ENCODE measurements at regions not wholly inside any gene's neighbourhood (a gene's known extent, or its start where the extent isn't known, plus 50 kb on each side); places are given as distances from the start of the nearest gene placed in this dataset.

GRCh38 chr5:91690921-91691320, 307.8 kb upstream of the ARRDC3 start:
- ChIA-PET POLR2A (no interaction called here), CTCF (no interaction called here)
- ATAC-seq = no peak
- no peaks in the 10 kb centered on the region for H3K27me3 ChIP-seq (ENCODE audit: control insufficient read depth, insufficient read depth, low read length)
- no peak overlapping the region for H3K4me3 ChIP-seq (ENCODE audit: low read depth in 2 of 2, low read length in 2 of 2)
- H3K9me3 ChIP-seq (ENCODE audit: control insufficient read depth, insufficient read depth, low read depth, low read length) = no peaks in the 10 kb centered on the region
- no peak for TF ChIP-seq CTCF (IDR thresholded peaks at IDR 0.05)
- no peak for TF ChIP-seq SIN3A (IDR thresholded peaks at IDR 0.05; ENCODE audit: borderline replicate concordance, insufficient read depth, low read depth, low read length)
- no peak for TF ChIP-seq POLR2AphosphoS5 (IDR thresholded peaks at IDR 0.05; ENCODE audit: low read depth, low read length)
- BruUV-seq (replicated peaks) = no TSS peak
- in situ Hi-C loops (cut with HindIII; ENCODE audit: low pct_unique_long_range_greater_than_20kb, low sequenced_read_pairs) = no loop called here
- H3K27ac ChIP-seq (ENCODE audit: low read length) = no peak overlapping the region
- H3K4me1 ChIP-seq (ENCODE audit: control insufficient read depth, insufficient read depth, low read length) = no peaks in the 10 kb centered on the region
- no peak for DNase-seq (ENCODE audit: low read depth, low spot score)
- no peaks in the 10 kb centered on the region for H3K36me3 ChIP-seq (ENCODE audit: control insufficient read depth, insufficient read depth, low read length)
- intact Hi-C loops (cut with micrococcal nuclease; ENCODE audit: unreplicated experiment) = no loop called here

DNA sequence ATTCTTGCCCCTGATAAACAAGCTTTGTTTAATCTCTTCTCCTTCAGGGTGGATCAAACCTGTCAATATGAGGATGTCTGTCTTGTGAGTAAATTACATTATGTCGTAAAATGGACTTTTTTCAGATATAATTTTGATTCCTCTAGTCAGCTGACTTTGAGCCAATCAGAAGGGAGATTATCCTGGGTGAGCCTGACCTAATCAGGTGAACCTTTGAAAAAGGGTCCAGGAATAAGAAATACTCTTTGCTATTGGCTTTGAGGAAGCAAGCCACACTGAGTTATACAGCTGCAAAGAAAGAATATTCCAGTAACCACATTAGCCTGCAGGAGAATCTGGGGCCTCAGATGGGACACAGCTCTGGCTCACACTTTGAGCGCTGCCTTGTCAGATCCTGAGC, 304.3 kb upstream of the ARRDC3 start:
- no TSS peak for BruUV-seq (replicated peaks)
- POLR2A ChIA-PET = no interaction called here

GRCh38 chr5:91684625-91685024, 301.5 kb upstream of the ARRDC3 start:
- ATAC-seq = no peak
- Histone ChIP-seq H3K27ac (ENCODE audit: low read length) (no peak overlapping the region), H3K27me3 (ENCODE audit: control insufficient read depth, insufficient read depth, low read length) (no peaks in the 10 kb centered on the region), H3K9me3 (ENCODE audit: control insufficient read depth, insufficient read depth, low read depth, low read length) (no peaks in the 10 kb centered on the region), H3K36me3 (ENCODE audit: control insufficient read depth, insufficient read depth, low read length) (no peaks in the 10 kb centered on the region), H3K4me3 (ENCODE audit: low read depth in 2 of 2, low read length in 2 of 2) (no peak overlapping the region), H3K4me1 (ENCODE audit: control insufficient read depth, insufficient read depth, low read length) (no peaks in the 10 kb centered on the region)
- in situ Hi-C loops (cut with HindIII; ENCODE audit: low pct_unique_long_range_greater_than_20kb, low sequenced_read_pairs) = no loop called here
- no TSS peak for BruUV-seq (replicated peaks)
- ChIA-PET POLR2A (no interaction called here), CTCF (no interaction called here)
- intact Hi-C loops (cut with micrococcal nuclease; ENCODE audit: unreplicated experiment) = no loop called here
- DNase-seq (ENCODE audit: low read depth, low spot score) = no peak
- TF ChIP-seq POLR2AphosphoS5 (IDR thresholded peaks at IDR 0.05; ENCODE audit: low read depth, low read length) = no peak

More for the DNA sequence above, 304.3 kb upstream of the ARRDC3 start:
- CTCF ChIA-PET = no interaction called here
- no peak for TF ChIP-seq SIN3A (IDR thresholded peaks at IDR 0.05; ENCODE audit: borderline replicate concordance, insufficient read depth, low read depth, low read length)
- TF ChIP-seq POLR2AphosphoS5 (IDR thresholded peaks at IDR 0.05; ENCODE audit: low read depth, low read length) = no peak
- intact Hi-C loops (cut with micrococcal nuclease; ENCODE audit: unreplicated experiment) = no loop called here
- ATAC-seq (no peak), DNase-seq (ENCODE audit: low read depth, low spot score) (no peak)
- in situ Hi-C loops (cut with HindIII; ENCODE audit: low pct_unique_long_range_greater_than_20kb, low sequenced_read_pairs) = no loop called here
- Histone ChIP-seq H3K27me3 (ENCODE audit: control insufficient read depth, insufficient read depth, low read length) (no peaks in the 10 kb centered on the region), H3K9me3 (ENCODE audit: control insufficient read depth, insufficient read depth, low read depth, low read length) (no peaks in the 10 kb centered on the region), H3K4me3 (ENCODE audit: low read depth in 2 of 2, low read length in 2 of 2) (no peak overlapping the region), H3K36me3 (ENCODE audit: control insufficient read depth, insufficient read depth, low read length) (no peaks in the 10 kb centered on the region), H3K4me1 (ENCODE audit: control insufficient read depth, insufficient read depth, low read length) (no peaks in the 10 kb centered on the region), H3K27ac (ENCODE audit: low read length) (no peak overlapping the region)

DNA sequence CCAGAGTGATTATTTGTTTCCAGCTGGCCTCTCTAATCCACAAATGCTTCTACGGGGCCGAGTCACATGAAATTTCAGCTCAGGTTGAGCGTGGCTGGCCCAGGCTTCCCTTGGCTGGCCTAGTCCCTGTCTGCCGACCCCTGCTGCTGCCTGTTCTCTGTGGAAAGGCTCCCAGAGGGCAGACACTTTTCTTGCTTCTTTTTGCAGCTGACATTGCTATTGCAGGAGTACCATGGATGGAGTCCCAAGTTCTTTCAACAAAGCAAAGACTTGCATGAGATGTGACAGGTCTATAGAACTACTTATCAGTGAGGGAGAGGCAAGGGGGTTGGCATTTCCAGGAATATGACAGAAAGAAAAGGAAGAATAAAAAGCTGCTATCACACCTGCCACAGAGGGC, 287.4 kb upstream of the ARRDC3 start:
- TF ChIP-seq TCF7L2 (IDR thresholded peaks at IDR 0.05; ENCODE audit: low read depth, low read length) (no peak), CTCF (IDR thresholded peaks at IDR 0.05) (no peak), REST (IDR thresholded peaks at IDR 0.05; ENCODE audit: insufficient read depth in 1 of 2, low read depth in 2 of 2, low read length in 1 of 2) (no peak), POLR2AphosphoS5 (IDR thresholded peaks at IDR 0.05; ENCODE audit: low read depth, low read length) (no peak), SIN3A (IDR thresholded peaks at IDR 0.05; ENCODE audit: borderline replicate concordance, insufficient read depth, low read depth, low read length) (no peak)
- no peaks in the 10 kb centered on the region for H3K36me3 ChIP-seq (ENCODE audit: control insufficient read depth, insufficient read depth, low read length)
- DNase-seq (ENCODE audit: low read depth, low spot score) (no peak), ATAC-seq (no peak)
- in situ Hi-C loops (cut with HindIII; ENCODE audit: low pct_unique_long_range_greater_than_20kb, low sequenced_read_pairs) (no loop called here), intact Hi-C loops (cut with micrococcal nuclease; ENCODE audit: unreplicated experiment) (no loop called here)
- no peaks in the 10 kb centered on the region for H3K9me3 ChIP-seq (ENCODE audit: control insufficient read depth, insufficient read depth, low read depth, low read length)
- no peak overlapping the region for H3K4me3 ChIP-seq (ENCODE audit: low read depth in 2 of 2, low read length in 2 of 2)
- H3K27ac ChIP-seq (ENCODE audit: low read length) = no peak overlapping the region
- no peaks in the 10 kb centered on the region for H3K27me3 ChIP-seq (ENCODE audit: control insufficient read depth, insufficient read depth, low read length)
- ChIA-PET CTCF (no interaction called here), POLR2A (no interaction called here)
- no TSS peak for BruUV-seq (replicated peaks)
- H3K4me1 ChIP-seq (ENCODE audit: control insufficient read depth, insufficient read depth, low read length) = no peaks in the 10 kb centered on the region
